OCI-LY7 (cell line): ENCODE measurements at regions not wholly inside any gene's neighbourhood (a gene's known extent, or its start where the extent isn't known, plus 50 kb on each side); places are given as distances from the start of the nearest gene placed in this dataset.

Source experiments
- EZH2phosphoT487 ChIP-seq: fragments of 200-600 bp; sonication (generic); IDR thresholded peaks from 2 replicates; pipeline ENCODE4 v1.6.1; 2018; ENCODE audit warnings: low read depth, borderline replicate concordance, mild to moderate bottlenecking, mixed run types, antibody characterized with exemption, low read length, moderate library complexity, mixed read lengths
- TF ChIP-seq, protein P1 (sequence below): fragments of 200-600 bp; sonication (generic); conservative IDR thresholded peaks from 2 replicates; pipeline ENCODE4 v1.5.1; 2014; ENCODE audit warnings: mild to moderate bottlenecking, antibody characterized with exemption, low read length, moderate library complexity, mixed read lengths

DNA sequence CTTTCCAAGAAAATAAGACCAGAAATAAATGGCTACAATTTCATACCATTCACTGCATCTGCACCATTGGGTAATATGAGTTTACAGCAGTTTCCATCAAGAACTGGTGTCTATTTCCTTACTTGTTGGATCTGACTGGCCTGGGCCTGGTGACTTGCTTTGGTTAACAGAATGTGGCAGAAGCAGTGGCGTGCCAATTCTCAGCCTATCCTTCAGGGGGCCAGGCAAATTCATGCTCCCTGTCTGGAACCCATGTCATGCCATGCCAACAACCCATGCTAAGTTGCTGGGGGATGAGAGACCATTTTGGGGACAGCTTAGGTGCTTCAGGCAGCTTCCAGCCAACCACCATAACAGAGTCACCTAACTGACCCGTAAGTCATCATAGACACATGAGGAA lies 656.7 kb downstream of the SPOCK3 start:
- TF ChIP-seq, protein P1, sequence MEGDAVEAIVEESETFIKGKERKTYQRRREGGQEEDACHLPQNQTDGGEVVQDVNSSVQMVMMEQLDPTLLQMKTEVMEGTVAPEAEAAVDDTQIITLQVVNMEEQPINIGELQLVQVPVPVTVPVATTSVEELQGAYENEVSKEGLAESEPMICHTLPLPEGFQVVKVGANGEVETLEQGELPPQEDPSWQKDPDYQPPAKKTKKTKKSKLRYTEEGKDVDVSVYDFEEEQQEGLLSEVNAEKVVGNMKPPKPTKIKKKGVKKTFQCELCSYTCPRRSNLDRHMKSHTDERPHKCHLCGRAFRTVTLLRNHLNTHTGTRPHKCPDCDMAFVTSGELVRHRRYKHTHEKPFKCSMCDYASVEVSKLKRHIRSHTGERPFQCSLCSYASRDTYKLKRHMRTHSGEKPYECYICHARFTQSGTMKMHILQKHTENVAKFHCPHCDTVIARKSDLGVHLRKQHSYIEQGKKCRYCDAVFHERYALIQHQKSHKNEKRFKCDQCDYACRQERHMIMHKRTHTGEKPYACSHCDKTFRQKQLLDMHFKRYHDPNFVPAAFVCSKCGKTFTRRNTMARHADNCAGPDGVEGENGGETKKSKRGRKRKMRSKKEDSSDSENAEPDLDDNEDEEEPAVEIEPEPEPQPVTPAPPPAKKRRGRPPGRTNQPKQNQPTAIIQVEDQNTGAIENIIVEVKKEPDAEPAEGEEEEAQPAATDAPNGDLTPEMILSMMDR, result no peak
- no peak for TF ChIP-seq EZH2phosphoT487
